Stimulated activated CD4-positive, alpha-beta T cell treated with anti-CD3 and anti-CD28 coated beads, Interleukin-12 subunit alpha, Interleukin-12 subunit beta, amount 100 ng/mL, for 24 hours (primary cell): ENCODE measurements at regions not wholly inside any gene's neighbourhood (a gene's known extent, or its start where the extent isn't known, plus 50 kb on each side); places are given as distances from the start of the nearest gene placed in this dataset.

ENCODE experiments used
- DNase-seq, 2 experiments: peaks; one replicate each; pipeline ENCODE4 v3.0.0-alpha.2; 2020; ENCODE audit warnings: low read depth in 2 of 2

GRCh38 chr11:31903225-31904074 lies 92.3 kb upstream of the PAX6 start:
- DNase-seq, result no peak

- no peak for DNase-seq
Measured at GRCh38 chr11:31902706-31903105, 91.6 kb upstream of the PAX6 start.

- no peak for DNase-seq
Measured at GRCh38 chr11:31895926-31896325, 84.8 kb upstream of the PAX6 start.

GRCh38 chr11:31887180-31887579 lies 76.1 kb upstream of the PAX6 start:
- DNase-seq, result no peak

- DNase-seq, result no peak
Measured at GRCh38 chr11:31884080-31884479, 73.0 kb upstream of the PAX6 start.

GRCh38 chr11:31883435-31883834 lies 72.3 kb upstream of the PAX6 start:
- no peak for DNase-seq

GRCh38 chr11:31882951-31883392 lies 71.8 kb upstream of the PAX6 start:
- DNase-seq, result no peak

GRCh38 chr11:31881825-31882224 lies 70.7 kb upstream of the PAX6 start:
- no peak for DNase-seq

- DNase-seq, result no peak
Measured at GRCh38 chr11:31879681-31880080, 68.6 kb upstream of the PAX6 start.

- DNase-seq, result no peak
Measured at GRCh38 chr11:31877863-31878262, 66.7 kb upstream of the PAX6 start.

- no peak for DNase-seq
Measured at GRCh38 chr11:31877083-31877482, 66.0 kb upstream of the PAX6 start.

- DNase-seq, result no peak
Measured at GRCh38 chr11:31875866-31876560, 64.9 kb upstream of the PAX6 start.

- DNase-seq, result no peak
Measured at GRCh38 chr11:31874631-31875191, 63.6 kb upstream of the PAX6 start.

GRCh38 chr11:31873124-31873523 lies 62.0 kb upstream of the PAX6 start:
- DNase-seq, result no peak

GRCh38 chr11:31872076-31872443 lies 60.9 kb upstream of the PAX6 start:
- DNase-seq, result no peak

- DNase-seq, result no peak
Measured at GRCh38 chr11:31871310-31872075, 60.4 kb upstream of the PAX6 start.

- peak in 1 of 2 experiments; percentile 3 for DNase-seq
Measured at GRCh38 chr11:31870609-31871309, 59.6 kb upstream of the PAX6 start.

- no peak for DNase-seq
Measured at GRCh38 chr11:31869986-31870385, 58.9 kb upstream of the PAX6 start.

GRCh38 chr11:31865606-31866300 lies 54.6 kb upstream of the PAX6 start:
- DNase-seq, result no peak

- no peak for DNase-seq
Measured at GRCh38 chr11:31863170-31863832, 52.2 kb upstream of the PAX6 start.
